ENCODE measurements at regions not wholly inside any gene's neighbourhood (a gene's known extent, or its start where the extent isn't known, plus 50 kb on each side); places are given as distances from the start of the nearest gene placed in this dataset.

GRCh38 chr5:102627315-102627714 is 127.8 kb upstream of the PAM start:
- TF ChIP-seq EZH2 (IDR thresholded peaks at IDR 0.05; ENCODE audit: insufficient read depth, poor library complexity, severe bottlenecking) = no peak
- TF ChIP-seq EZH2phosphoT487 (IDR thresholded peaks at IDR 0.05; ENCODE audit: insufficient read depth, low read depth) = no peak
